Esophagus squamous epithelium (tissue), 5 donors: ENCODE measurements at regions not wholly inside any gene's neighbourhood (a gene's known extent, or its start where the extent isn't known, plus 50 kb on each side); places are given as distances from the start of the nearest gene placed in this dataset.

Experiments used
- DNase-seq: peaks from one replicate; lab custom pipeline; 2025; lab: John Stamatoyannopoulos, UW
- H3K27ac ChIP-seq, 4 donors: fragments of 200-600 bp; sonication (generic); one replicate each; pipeline ENCODE4 v1.5.1; 2016 to 2019; ENCODE audit warnings: mild to moderate bottlenecking in 1 of 4
- H3K27me3 ChIP-seq, 4 donors: fragments of 200-600 bp; sonication (generic); 1 replicate in 3 of 4; 2 replicates in 1 of 4; pipeline versions ENCODE4 v1.5.1 to v1.6.0; 2017 to 2021; ENCODE audit warnings: antibody characterized with exemption in 1 of 4
- H3K36me3 ChIP-seq, 3 donors: fragments of 200-600 bp; sonication (generic); one replicate each; pipeline ENCODE4 v1.5.1; 2016 to 2019
- H3K4me1 ChIP-seq, 3 donors: fragments of 200-600 bp; sonication (generic); one replicate each; pipeline ENCODE4 v1.5.1; 2017 to 2019
- H3K4me3 ChIP-seq, 4 donors: fragments of 200-600 bp; sonication (generic); 1 replicate in 3 of 4; 2 replicates in 1 of 4; pipeline ENCODE4 v1.5.1; 2016 to 2019; ENCODE audit warnings: mild to moderate bottlenecking in 2 of 4, moderate library complexity in 1 of 4
- H3K9me3 ChIP-seq, 3 donors: fragments of 200-600 bp; sonication (generic); one replicate each; pipeline ENCODE4 v1.5.1; 2016 to 2019
- POLR2A ChIP-seq, 4 donors: fragments of 450-650 bp; IDR thresholded peaks; one replicate each; pipeline ENCODE4 v1.6.1; 2017; ENCODE audit warnings: antibody characterized with exemption in 4 of 4, mild to moderate bottlenecking in 4 of 4, moderate library complexity in 3 of 4
- WGBS, 2 donors: methylation state at CpG; one replicate each; pipeline ENCODE4 v1.1.5; 2018; 5-methylcytosine and 5-hydroxymethylcytosine counted together
- intact Hi-C: fragments of 100-400 bp; cut with DNase I; formaldehyde crosslinking; loops from one replicate; pipeline ENCODE4 v1.15.0; 2022
- TF ChIP-seq, protein P1 (sequence below), 6 experiments: fragments of 450-650 bp in 4 of 6; fragments of 200-600 bp in 2 of 6; sonication (generic) in 2 of 6; IDR thresholded peaks; one replicate each; pipeline ENCODE4 v1.5.1; 2016 to 2019; ENCODE audit warnings: antibody characterized with exemption in 6 of 6, mild to moderate bottlenecking in 4 of 6, moderate library complexity in 4 of 6
- donor health status: DM: yes; HTN: yes; CAD: no.

DNA sequence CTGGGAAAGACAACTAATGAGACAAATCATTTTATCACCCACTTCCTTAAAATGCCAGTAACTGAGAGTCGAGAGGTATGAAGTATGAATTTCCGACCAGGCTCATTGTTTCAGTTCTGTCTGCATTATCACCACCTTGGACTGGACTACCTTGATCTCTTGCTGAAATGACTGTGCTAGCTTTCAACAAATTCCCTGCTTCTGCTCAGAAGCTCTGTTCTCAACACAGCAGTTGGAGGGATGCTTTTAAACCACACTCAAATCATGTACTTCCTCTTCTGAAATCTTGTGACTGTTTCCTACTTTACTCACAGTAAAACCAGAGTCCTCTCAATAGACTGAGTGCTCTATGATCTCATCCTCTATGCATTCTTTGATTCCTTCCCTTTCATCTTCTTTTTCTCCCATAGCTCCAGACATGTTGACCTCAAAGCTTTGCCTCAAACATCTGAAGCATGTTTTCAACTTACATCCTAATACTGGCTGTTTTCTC lies 195.8 kb downstream of the KCNJ2 start:
- TF ChIP-seq, protein P1, sequence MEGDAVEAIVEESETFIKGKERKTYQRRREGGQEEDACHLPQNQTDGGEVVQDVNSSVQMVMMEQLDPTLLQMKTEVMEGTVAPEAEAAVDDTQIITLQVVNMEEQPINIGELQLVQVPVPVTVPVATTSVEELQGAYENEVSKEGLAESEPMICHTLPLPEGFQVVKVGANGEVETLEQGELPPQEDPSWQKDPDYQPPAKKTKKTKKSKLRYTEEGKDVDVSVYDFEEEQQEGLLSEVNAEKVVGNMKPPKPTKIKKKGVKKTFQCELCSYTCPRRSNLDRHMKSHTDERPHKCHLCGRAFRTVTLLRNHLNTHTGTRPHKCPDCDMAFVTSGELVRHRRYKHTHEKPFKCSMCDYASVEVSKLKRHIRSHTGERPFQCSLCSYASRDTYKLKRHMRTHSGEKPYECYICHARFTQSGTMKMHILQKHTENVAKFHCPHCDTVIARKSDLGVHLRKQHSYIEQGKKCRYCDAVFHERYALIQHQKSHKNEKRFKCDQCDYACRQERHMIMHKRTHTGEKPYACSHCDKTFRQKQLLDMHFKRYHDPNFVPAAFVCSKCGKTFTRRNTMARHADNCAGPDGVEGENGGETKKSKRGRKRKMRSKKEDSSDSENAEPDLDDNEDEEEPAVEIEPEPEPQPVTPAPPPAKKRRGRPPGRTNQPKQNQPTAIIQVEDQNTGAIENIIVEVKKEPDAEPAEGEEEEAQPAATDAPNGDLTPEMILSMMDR (IDR thresholded peaks at IDR 0.05), result no peak
- TF ChIP-seq POLR2A (IDR thresholded peaks at IDR 0.05), result no peak
- Histone ChIP-seq H3K9me3 (no peaks in the 10 kb centered on the region), H3K36me3 (no peaks in the 10 kb centered on the region), H3K27me3 (no peaks in the 10 kb centered on the region), H3K4me3 (no peak overlapping the region), H3K27ac (no peak overlapping the region), H3K4me1 (no peaks in the 10 kb centered on the region)
- DNase-seq, result no peak
- WGBS, 2 donors, result 52 to 56% methylated on average over 2 of the region's 2 CpGs
- intact Hi-C loops, result no loop called here

DNA sequence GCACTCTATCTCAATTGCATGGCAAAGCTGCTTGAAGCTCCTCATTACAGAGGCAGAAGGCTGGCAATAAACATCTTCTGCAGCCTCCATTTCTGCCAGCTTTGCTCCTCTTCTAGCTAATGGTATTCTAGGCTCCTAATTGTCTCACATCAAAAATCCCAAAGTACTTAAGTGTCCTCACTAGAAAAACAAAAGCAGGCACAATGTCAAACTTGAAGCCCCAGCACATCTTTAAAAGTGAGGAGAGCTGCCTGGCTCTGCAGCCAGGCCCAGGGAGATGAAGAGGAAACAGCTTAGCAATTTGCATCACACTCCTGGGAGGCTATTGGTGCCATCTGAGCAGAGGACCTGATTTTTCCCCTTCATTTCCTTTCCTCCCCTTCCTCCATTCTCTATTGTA lies 197.1 kb downstream of the KCNJ2 start:
- TF ChIP-seq POLR2A (IDR thresholded peaks at IDR 0.05), result no peak
- no peaks in the 10 kb centered on the region for H3K9me3 ChIP-seq

DNA sequence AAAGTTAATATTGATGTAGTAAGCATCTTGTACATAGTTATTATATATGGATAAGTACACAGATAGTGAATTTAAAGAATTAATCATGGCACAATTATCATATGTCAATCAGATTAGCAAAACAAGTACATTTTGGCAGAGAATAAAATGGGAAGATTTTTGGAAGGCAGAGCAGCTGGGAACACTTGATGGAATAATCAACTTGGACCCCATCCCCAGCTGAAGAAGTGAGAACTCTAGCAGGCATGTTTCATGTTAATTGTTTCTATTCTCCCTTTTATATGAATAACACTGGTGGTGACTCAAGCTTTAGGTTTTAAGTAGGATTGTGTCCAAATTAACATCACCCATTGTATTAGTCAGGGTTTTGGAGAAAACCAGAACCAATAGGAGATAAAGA lies 198.7 kb downstream of the KCNJ2 start:
- intact Hi-C loops, result no loop called here
- no peaks in the 10 kb centered on the region for H3K36me3 ChIP-seq
- no peaks in the 10 kb centered on the region for H3K4me1 ChIP-seq

More for the DNA sequence above, 197.1 kb downstream of the KCNJ2 start:
- Histone ChIP-seq H3K36me3 (no peaks in the 10 kb centered on the region), H3K27me3 (no peaks in the 10 kb centered on the region), H3K27ac (no peak overlapping the region), H3K4me3 (no peak overlapping the region), H3K4me1 (no peaks in the 10 kb centered on the region)
- no peak for DNase-seq
- intact Hi-C loops, result no loop called here

DNA sequence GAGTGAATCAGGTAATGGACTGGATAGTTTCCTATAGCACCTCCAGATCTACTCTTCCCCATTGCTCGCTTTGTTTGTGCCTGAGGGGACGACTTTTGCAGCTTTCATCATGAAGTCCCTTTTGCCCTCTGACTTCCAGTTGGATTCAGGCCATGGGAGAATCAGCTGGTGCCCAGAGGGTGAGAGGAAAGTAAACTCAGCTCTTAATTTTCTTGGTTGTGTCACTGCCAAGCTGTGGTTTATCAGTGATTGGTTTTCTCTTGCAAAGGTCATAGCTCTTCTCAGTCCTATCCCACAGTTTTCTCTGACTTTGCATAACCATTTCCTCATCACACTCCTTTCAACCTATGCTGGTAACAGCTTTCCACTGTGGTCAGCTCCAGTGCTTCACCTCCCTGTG lies 200.1 kb downstream of the KCNJ2 start:
- WGBS, 2 donors, result 59 to 76% methylated on average over 2 of the region's 2 CpGs
- Histone ChIP-seq H3K4me3 (no peak overlapping the region), H3K4me1 (no peaks in the 10 kb centered on the region), H3K27ac (no peak overlapping the region), H3K36me3 (no peaks in the 10 kb centered on the region), H3K27me3 (no peaks in the 10 kb centered on the region), H3K9me3 (no peaks in the 10 kb centered on the region)
- intact Hi-C loops, result no loop called here
- DNase-seq, result no peak
- TF ChIP-seq, protein P1 (IDR thresholded peaks at IDR 0.05), result no peak
- no peak for TF ChIP-seq POLR2A (IDR thresholded peaks at IDR 0.05)

More for the DNA sequence above, 198.7 kb downstream of the KCNJ2 start:
- no peaks in the 10 kb centered on the region for H3K9me3 ChIP-seq
- no peaks in the 10 kb centered on the region for H3K27me3 ChIP-seq
- H3K27ac ChIP-seq, result no peak overlapping the region
- no peak for DNase-seq
- TF ChIP-seq, protein P1 (IDR thresholded peaks at IDR 0.05), result no peak
- no peak for TF ChIP-seq POLR2A (IDR thresholded peaks at IDR 0.05)
- no peak overlapping the region for H3K4me3 ChIP-seq

DNA sequence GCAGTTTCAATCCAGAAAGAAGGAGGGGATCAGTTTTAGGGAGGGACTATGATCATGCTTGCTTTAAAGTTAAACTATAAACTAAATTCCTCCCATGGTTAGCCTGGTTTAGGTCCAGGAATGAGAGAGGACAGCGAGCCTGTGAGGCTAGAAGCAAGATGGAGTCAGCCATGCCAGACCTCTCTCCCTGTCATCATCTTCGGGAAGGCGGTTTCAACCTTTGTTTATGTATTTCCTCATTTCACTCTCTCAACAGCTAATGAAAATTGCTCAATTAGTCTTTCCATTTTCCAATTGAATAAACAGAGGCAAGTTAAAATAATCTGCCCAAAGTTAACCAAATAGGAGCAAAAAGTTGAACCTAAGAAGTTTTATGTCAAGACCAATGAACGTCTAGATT lies 201.5 kb downstream of the KCNJ2 start:
- Histone ChIP-seq H3K36me3 (no peaks in the 10 kb centered on the region), H3K27ac (no peak overlapping the region), H3K4me3 (no peak overlapping the region), H3K4me1 (no peaks in the 10 kb centered on the region), H3K27me3 (no peaks in the 10 kb centered on the region), H3K9me3 (no peaks in the 10 kb centered on the region)
- intact Hi-C loops, result no loop called here
- TF ChIP-seq, protein P1 (IDR thresholded peaks at IDR 0.05), result no peak
- no peak for TF ChIP-seq POLR2A (IDR thresholded peaks at IDR 0.05)
- 68 to 70% methylated on average over 4 of the region's 4 CpGs for WGBS, 2 donors
- no peak for DNase-seq

- no peak overlapping the region for H3K4me3 ChIP-seq
- H3K9me3 ChIP-seq, result no peaks in the 10 kb centered on the region
- no peak overlapping the region for H3K27ac ChIP-seq
- TF ChIP-seq, protein P1 (IDR thresholded peaks at IDR 0.05), result no peak
- no peak for TF ChIP-seq POLR2A (IDR thresholded peaks at IDR 0.05)
- no peaks in the 10 kb centered on the region for H3K27me3 ChIP-seq
- no peaks in the 10 kb centered on the region for H3K36me3 ChIP-seq
- WGBS, 2 donors, result 73 to 81% methylated on average over 1 of the region's 1 CpG
- no peaks in the 10 kb centered on the region for H3K4me1 ChIP-seq
- intact Hi-C loops, result no loop called here
- DNase-seq, result no peak
These were observed 204.0 kb downstream of the KCNJ2 start for GRCh38 chr17:70373369-70373768.
